H9 (cell line): ENCODE measurements at regions not wholly inside any gene's neighbourhood (a gene's known extent, or its start where the extent isn't known, plus 50 kb on each side); places are given as distances from the start of the nearest gene placed in this dataset.

ENCODE experiments used
- DNase-seq: peaks from one replicate; pipeline ENCODE4 v3.0.0-alpha.2; 2017
- H2AFZ ChIP-seq: one replicate; pipeline ENCODE4 v1.6.1; 2013; ENCODE audit warnings: mild to moderate bottlenecking, low read length, control low read depth, moderate library complexity
- H2AK5ac ChIP-seq: 2 replicates; pipeline ENCODE4 v1.6.1; 2013; ENCODE audit warnings: low read length, control low read depth, mixed read lengths; ENCODE audit not compliant: insufficient read length
- H2BK120ac ChIP-seq: one replicate; pipeline ENCODE4 v1.6.1; 2013; ENCODE audit warnings: low read depth, mild to moderate bottlenecking, low read length, control low read depth, inconsistent platforms; ENCODE audit not compliant: poor library complexity, severe bottlenecking
- H2BK12ac ChIP-seq: 2 replicates; pipeline ENCODE4 v1.6.1; 2013; ENCODE audit warnings: low read length, control low read depth, mixed read lengths, low read depth; ENCODE audit not compliant: insufficient read length
- H2BK15ac ChIP-seq: 2 replicates; pipeline ENCODE4 v1.6.1; 2013; ENCODE audit warnings: low read depth, low read length, control low read depth
- H2BK20ac ChIP-seq: one replicate; pipeline ENCODE4 v1.6.1; 2013; ENCODE audit warnings: low read depth, mild to moderate bottlenecking, low read length, control low read depth, inconsistent platforms; ENCODE audit not compliant: poor library complexity, severe bottlenecking
- H2BK5ac ChIP-seq: 2 replicates; pipeline ENCODE4 v1.6.1; 2013; ENCODE audit warnings: low read length, control low read depth, mixed read lengths; ENCODE audit not compliant: insufficient read length
- H3K14ac ChIP-seq: 2 replicates; pipeline ENCODE4 v1.6.1; 2013; ENCODE audit warnings: low read length, control low read depth; ENCODE audit not compliant: insufficient read depth
- H3K18ac ChIP-seq: 2 replicates; pipeline ENCODE4 v1.6.1; 2013; ENCODE audit warnings: low read depth, mild to moderate bottlenecking, mixed read lengths, low read length, control low read depth; ENCODE audit not compliant: insufficient read length
- H3K23ac ChIP-seq: 2 replicates; pipeline ENCODE4 v1.6.1; 2013; ENCODE audit warnings: low read length, control low read depth, mixed read lengths, low read depth; ENCODE audit not compliant: insufficient read length
- H3K23me2 ChIP-seq: 2 replicates; pipeline ENCODE4 v1.6.1; 2013; ENCODE audit warnings: low read depth, mild to moderate bottlenecking, mixed read lengths, low read length, control low read depth; ENCODE audit not compliant: insufficient read length, poor library complexity, severe bottlenecking
- H3K27ac ChIP-seq: 2 replicates; pipeline ENCODE4 v1.5.1; 2013; ENCODE audit warnings: low read length, control low read depth, mixed read lengths, low read depth; ENCODE audit not compliant: insufficient read length
- H3K27me3 ChIP-seq: 2 replicates; pipeline ENCODE4 v1.6.1; 2013; ENCODE audit warnings: low read length, control low read depth, inconsistent platforms; ENCODE audit not compliant: insufficient read depth
- H3K4ac ChIP-seq: 2 replicates; pipeline ENCODE4 v1.6.1; 2013; ENCODE audit warnings: low read depth, mild to moderate bottlenecking, control low read depth, inconsistent platforms, low read length, moderate library complexity
- H3K4me1 ChIP-seq: 2 replicates; pipeline ENCODE4 v1.6.1; 2013; ENCODE audit warnings: low read length, control low read depth, inconsistent platforms; ENCODE audit not compliant: insufficient read depth
- H3K4me2 ChIP-seq: 2 replicates; pipeline ENCODE4 v1.6.1; 2013; ENCODE audit warnings: low read length, control low read depth, mixed read lengths; ENCODE audit not compliant: insufficient read length, insufficient read depth
- H3K56ac ChIP-seq: 2 replicates; pipeline ENCODE4 v1.6.1; 2013; ENCODE audit warnings: low read depth, mild to moderate bottlenecking, mixed read lengths, low read length, control low read depth; ENCODE audit not compliant: insufficient read length
- H3K79me1 ChIP-seq: 2 replicates; pipeline ENCODE4 v1.6.1; 2013; ENCODE audit warnings: low read depth, mild to moderate bottlenecking, moderate library complexity, low read length, control low read depth, inconsistent platforms; ENCODE audit not compliant: insufficient read depth, poor library complexity, severe bottlenecking
- H3K79me2 ChIP-seq: 2 replicates; pipeline ENCODE4 v1.6.1; 2013; ENCODE audit warnings: low read length, control low read depth, inconsistent platforms; ENCODE audit not compliant: insufficient read depth
- H3K9ac ChIP-seq: 2 replicates; pipeline ENCODE4 v1.6.1; 2013; ENCODE audit warnings: low read length, control low read depth, mixed read lengths; ENCODE audit not compliant: insufficient read length; ENCODE audit errors: extremely low read depth
- H3K9me3 ChIP-seq: one replicate; pipeline ENCODE4 v1.6.1; 2013; ENCODE audit warnings: low read depth, low read length, inconsistent platforms; ENCODE audit not compliant: control insufficient read depth
- H3T11ph ChIP-seq: one replicate; pipeline ENCODE4 v1.6.1; 2013; ENCODE audit warnings: mild to moderate bottlenecking, low read length, control low read depth, inconsistent platforms
- H4K20me1 ChIP-seq: one replicate; pipeline ENCODE4 v1.6.1; 2013; ENCODE audit not compliant: control insufficient read depth, insufficient read length, insufficient read depth
- H4K5ac ChIP-seq: 2 replicates; pipeline ENCODE4 v1.6.1; 2013; ENCODE audit warnings: low read depth, mild to moderate bottlenecking, mixed read lengths, low read length, control low read depth; ENCODE audit not compliant: insufficient read length
- H4K8ac ChIP-seq: replicated peaks from 2 replicates; pipeline ENCODE4 v1.6.1; 2013; ENCODE audit warnings: low read length, control low read depth, mixed read lengths, low read depth; ENCODE audit not compliant: insufficient read length
- H4K91ac ChIP-seq: 2 replicates; pipeline ENCODE4 v1.6.1; 2013; ENCODE audit warnings: low read depth, mild to moderate bottlenecking, moderate library complexity, mixed read lengths, low read length, control low read depth; ENCODE audit not compliant: insufficient read length
- H3K27ac Mint-ChIP-seq, 3 experiments: 2 replicates in 2 of 3; 3 replicates in 1 of 3; pipeline ENCODE4 v1.8.0; 2020 to 2021; ENCODE audit warnings: mixed read lengths in 3 of 3, mild to moderate bottlenecking in 1 of 3, moderate library complexity in 1 of 3
- H3K27me3 Mint-ChIP-seq: 2 replicates; pipeline ENCODE4 v1.8.0; 2021; ENCODE audit warnings: low read depth, mild to moderate bottlenecking, moderate library complexity, mixed read lengths
- H3K36me3 Mint-ChIP-seq, 3 experiments: 2 replicates in 2 of 3; 3 replicates in 1 of 3; pipeline ENCODE4 v1.8.0; 2020 to 2021; ENCODE audit warnings: low read depth in 3 of 3, mixed read lengths in 3 of 3; ENCODE audit not compliant: insufficient read depth in 1 of 3
- H3K4me1 Mint-ChIP-seq, 2 experiments: 2 replicates each; pipeline ENCODE4 v1.8.0; 2020; ENCODE audit warnings: mixed read lengths in 2 of 2
- H3K4me3 Mint-ChIP-seq, 2 experiments: 2 replicates in 1 of 2; 3 replicates in 1 of 2; pipeline ENCODE4 v1.8.0; 2020 to 2021; ENCODE audit warnings: mild to moderate bottlenecking in 2 of 2, mixed read lengths in 2 of 2, moderate library complexity in 1 of 2
- H3K9me3 Mint-ChIP-seq, 2 experiments: 2 replicates in 1 of 2; 3 replicates in 1 of 2; pipeline ENCODE4 v1.8.0; 2020; ENCODE audit warnings: mild to moderate bottlenecking in 2 of 2, mixed read lengths in 2 of 2, moderate library complexity in 1 of 2
- WGBS: extraction: QIAGEN DNeasy Blood & Tissue Kit; methylation state at CpG from one replicate; pipeline ENCODE4 v1.1.7; 2013; ENCODE audit warnings: missing lambda C conversion rate, low lambda C conversion rate, mixed read lengths; ENCODE audit not compliant: insufficient read length; ENCODE audit errors: extremely low coverage; 5-methylcytosine and 5-hydroxymethylcytosine counted together
- TF ChIP-seq, protein P1 (sequence below): fragments of 200-600 bp; sonication (generic); conservative IDR thresholded peaks from 3 replicates; pipeline ENCODE4 v1.8.0; 2021; ENCODE audit warnings: antibody characterized with exemption, mild to moderate bottlenecking

DNA sequence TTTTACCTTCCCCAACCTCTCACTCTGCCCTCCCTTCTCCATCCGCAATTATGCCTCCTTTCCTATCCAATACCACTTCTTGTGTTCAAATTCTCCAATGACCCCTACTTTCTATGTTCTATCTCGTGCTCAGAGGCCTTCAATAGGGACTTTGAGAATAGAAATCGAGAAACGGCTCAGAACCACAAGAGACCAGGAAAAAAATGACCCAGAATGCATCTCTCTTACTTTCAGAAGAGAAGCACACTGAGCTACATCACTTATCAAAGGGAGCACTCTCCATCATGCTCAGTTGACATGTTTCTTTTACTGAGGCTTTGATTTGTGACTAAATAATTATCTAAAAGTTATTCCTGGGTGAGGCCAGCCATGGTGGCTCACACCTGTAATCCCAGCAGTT is 162.4 kb upstream of the PRICKLE2 start:
- Histone ChIP-seq H3K14ac (no peak overlapping the region), H4K5ac (no peak overlapping the region), H3K18ac (no peak overlapping the region), H3K9ac (no peak overlapping the region), H3K79me2 (no peaks in the 10 kb centered on the region), H3K23ac (no peak overlapping the region), H4K20me1 (peaks cover 4% of the 10 kb centered on the region), H3K23me2 (no peaks in the 10 kb centered on the region), H3K4ac (no peak overlapping the region), H3K56ac (no peak overlapping the region), H2BK120ac (no peak overlapping the region), H3K4me2 (no peak overlapping the region), H2BK15ac (no peak overlapping the region), H4K8ac (no peak overlapping the region), H2AK5ac (no peak overlapping the region), H3K79me1 (no peaks in the 10 kb centered on the region), H3K27ac (no peak overlapping the region), H2AFZ (no peak overlapping the region), H2BK12ac (no peak overlapping the region), H3K9me3 (no peaks in the 10 kb centered on the region), H3K4me1 (no peaks in the 10 kb centered on the region), H3T11ph (no peak overlapping the region), H2BK20ac (no peak overlapping the region), H2BK5ac (no peak overlapping the region), H4K91ac (no peak overlapping the region), H3K27me3 (no peaks in the 10 kb centered on the region)
- peaks cover 13% of the 10 kb centered on the region for H3K27me3 Mint-ChIP-seq
- WGBS = no CpG with 5 or more reads among the region's 4 CpGs
- DNase-seq = no peak
- no peak overlapping the region for H3K4me3 Mint-ChIP-seq
- no peaks in the 10 kb centered on the region for H3K9me3 Mint-ChIP-seq
- peaks cover 0 to 2% of the 10 kb centered on the region in 2 experiments; a peak in 1 of 4 replicates for H3K4me1 Mint-ChIP-seq
- TF ChIP-seq, protein P1, sequence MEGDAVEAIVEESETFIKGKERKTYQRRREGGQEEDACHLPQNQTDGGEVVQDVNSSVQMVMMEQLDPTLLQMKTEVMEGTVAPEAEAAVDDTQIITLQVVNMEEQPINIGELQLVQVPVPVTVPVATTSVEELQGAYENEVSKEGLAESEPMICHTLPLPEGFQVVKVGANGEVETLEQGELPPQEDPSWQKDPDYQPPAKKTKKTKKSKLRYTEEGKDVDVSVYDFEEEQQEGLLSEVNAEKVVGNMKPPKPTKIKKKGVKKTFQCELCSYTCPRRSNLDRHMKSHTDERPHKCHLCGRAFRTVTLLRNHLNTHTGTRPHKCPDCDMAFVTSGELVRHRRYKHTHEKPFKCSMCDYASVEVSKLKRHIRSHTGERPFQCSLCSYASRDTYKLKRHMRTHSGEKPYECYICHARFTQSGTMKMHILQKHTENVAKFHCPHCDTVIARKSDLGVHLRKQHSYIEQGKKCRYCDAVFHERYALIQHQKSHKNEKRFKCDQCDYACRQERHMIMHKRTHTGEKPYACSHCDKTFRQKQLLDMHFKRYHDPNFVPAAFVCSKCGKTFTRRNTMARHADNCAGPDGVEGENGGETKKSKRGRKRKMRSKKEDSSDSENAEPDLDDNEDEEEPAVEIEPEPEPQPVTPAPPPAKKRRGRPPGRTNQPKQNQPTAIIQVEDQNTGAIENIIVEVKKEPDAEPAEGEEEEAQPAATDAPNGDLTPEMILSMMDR = no peak
- H3K27ac Mint-ChIP-seq = no peak overlapping the region
- no peaks in the 10 kb centered on the region for H3K36me3 Mint-ChIP-seq
